Chondrocyte (in vitro differentiated cells): ENCODE measurements at regions not wholly inside any gene's neighbourhood (a gene's known extent, or its start where the extent isn't known, plus 50 kb on each side); places are given as distances from the start of the nearest gene placed in this dataset.
"Not testable (repeated sequence)": the region's sequence is repeated elsewhere in the genome, so short reads cannot be mapped to it uniquely, and the experiment has no call there.

ENCODE experiments used
- DNase-seq: peaks from one replicate; pipeline ENCODE4 v3.0.0; 2021; ENCODE audit warnings: mixed read lengths, low spot score
- H3K27ac Mint-ChIP-seq: one replicate; pipeline ENCODE4 v1.8.0; 2021; ENCODE audit warnings: mild to moderate bottlenecking, moderate library complexity, mixed read lengths; ENCODE audit not compliant: unreplicated experiment
- H3K27me3 Mint-ChIP-seq: 2 replicates; pipeline ENCODE4 v1.8.0; 2021; ENCODE audit warnings: low read depth, mixed read lengths
- H3K36me3 Mint-ChIP-seq: 2 replicates; pipeline ENCODE4 v1.8.0; 2021; ENCODE audit warnings: low read depth, mixed read lengths
- H3K4me1 Mint-ChIP-seq: 2 replicates; pipeline ENCODE4 v1.8.0; 2021; ENCODE audit warnings: low read depth, mild to moderate bottlenecking, mixed read lengths
- H3K4me3 Mint-ChIP-seq: one replicate; pipeline ENCODE4 v1.8.0; 2021; ENCODE audit warnings: mild to moderate bottlenecking, moderate library complexity, mixed read lengths; ENCODE audit not compliant: unreplicated experiment
- H3K9me3 Mint-ChIP-seq: 2 replicates; pipeline ENCODE4 v1.8.0; 2021; ENCODE audit warnings: low read depth, mixed read lengths
- TF ChIP-seq, protein P1 (sequence below): fragments of 200-600 bp; sonication (generic); IDR thresholded peaks from 2 replicates; pipeline ENCODE4 v1.5.0; 2021; ENCODE audit warnings: antibody characterized with exemption, mild to moderate bottlenecking, moderate library complexity

- no peaks in the 10 kb centered on the region for H3K4me1 Mint-ChIP-seq
- no peak overlapping the region for H3K27ac Mint-ChIP-seq
- no peaks in the 10 kb centered on the region for H3K27me3 Mint-ChIP-seq
- peaks cover 6% of the 10 kb centered on the region for H3K36me3 Mint-ChIP-seq
- TF ChIP-seq, protein P1, sequence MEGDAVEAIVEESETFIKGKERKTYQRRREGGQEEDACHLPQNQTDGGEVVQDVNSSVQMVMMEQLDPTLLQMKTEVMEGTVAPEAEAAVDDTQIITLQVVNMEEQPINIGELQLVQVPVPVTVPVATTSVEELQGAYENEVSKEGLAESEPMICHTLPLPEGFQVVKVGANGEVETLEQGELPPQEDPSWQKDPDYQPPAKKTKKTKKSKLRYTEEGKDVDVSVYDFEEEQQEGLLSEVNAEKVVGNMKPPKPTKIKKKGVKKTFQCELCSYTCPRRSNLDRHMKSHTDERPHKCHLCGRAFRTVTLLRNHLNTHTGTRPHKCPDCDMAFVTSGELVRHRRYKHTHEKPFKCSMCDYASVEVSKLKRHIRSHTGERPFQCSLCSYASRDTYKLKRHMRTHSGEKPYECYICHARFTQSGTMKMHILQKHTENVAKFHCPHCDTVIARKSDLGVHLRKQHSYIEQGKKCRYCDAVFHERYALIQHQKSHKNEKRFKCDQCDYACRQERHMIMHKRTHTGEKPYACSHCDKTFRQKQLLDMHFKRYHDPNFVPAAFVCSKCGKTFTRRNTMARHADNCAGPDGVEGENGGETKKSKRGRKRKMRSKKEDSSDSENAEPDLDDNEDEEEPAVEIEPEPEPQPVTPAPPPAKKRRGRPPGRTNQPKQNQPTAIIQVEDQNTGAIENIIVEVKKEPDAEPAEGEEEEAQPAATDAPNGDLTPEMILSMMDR, result no peak
- no peak for DNase-seq
- no peak overlapping the region for H3K4me3 Mint-ChIP-seq
- H3K9me3 Mint-ChIP-seq, result peaks cover 7% of the 10 kb centered on the region
These were observed 61.9 kb upstream of the ENPP6 start for GRCh38 chr4:184279496-184280061.

- H3K4me3 Mint-ChIP-seq, H3K9me3 Mint-ChIP-seq, DNase-seq, H3K27ac Mint-ChIP-seq, H3K36me3 Mint-ChIP-seq, H3K4me1 Mint-ChIP-seq, H3K27me3 Mint-ChIP-seq: not testable (repeated sequence)
These were observed 60.1 kb upstream of the ENPP6 start for GRCh38 chr4:184277769-184278168.

- not testable (repeated sequence) for H3K36me3 Mint-ChIP-seq, H3K27ac Mint-ChIP-seq, DNase-seq, H3K27me3 Mint-ChIP-seq, H3K9me3 Mint-ChIP-seq, H3K4me3 Mint-ChIP-seq, H3K4me1 Mint-ChIP-seq
These were observed 59.3 kb upstream of the ENPP6 start for GRCh38 chr4:184277010-184277409.

GRCh38 chr4:184276346-184276745, 58.7 kb upstream of the ENPP6 start:
- not testable (repeated sequence) for H3K9me3 Mint-ChIP-seq, H3K27ac Mint-ChIP-seq, H3K27me3 Mint-ChIP-seq, H3K36me3 Mint-ChIP-seq, H3K4me1 Mint-ChIP-seq, DNase-seq, H3K4me3 Mint-ChIP-seq

- peaks cover 6% of the 10 kb centered on the region for H3K36me3 Mint-ChIP-seq
- no peaks in the 10 kb centered on the region for H3K27me3 Mint-ChIP-seq
- no peak overlapping the region for H3K27ac Mint-ChIP-seq
- DNase-seq, result no peak
- H3K9me3 Mint-ChIP-seq, result peaks cover 7% of the 10 kb centered on the region
- no peaks in the 10 kb centered on the region for H3K4me1 Mint-ChIP-seq
- H3K4me3 Mint-ChIP-seq, result no peak overlapping the region
- TF ChIP-seq, protein P1, result no peak
These were observed 58.1 kb upstream of the ENPP6 start for GRCh38 chr4:184275766-184276165.

DNA sequence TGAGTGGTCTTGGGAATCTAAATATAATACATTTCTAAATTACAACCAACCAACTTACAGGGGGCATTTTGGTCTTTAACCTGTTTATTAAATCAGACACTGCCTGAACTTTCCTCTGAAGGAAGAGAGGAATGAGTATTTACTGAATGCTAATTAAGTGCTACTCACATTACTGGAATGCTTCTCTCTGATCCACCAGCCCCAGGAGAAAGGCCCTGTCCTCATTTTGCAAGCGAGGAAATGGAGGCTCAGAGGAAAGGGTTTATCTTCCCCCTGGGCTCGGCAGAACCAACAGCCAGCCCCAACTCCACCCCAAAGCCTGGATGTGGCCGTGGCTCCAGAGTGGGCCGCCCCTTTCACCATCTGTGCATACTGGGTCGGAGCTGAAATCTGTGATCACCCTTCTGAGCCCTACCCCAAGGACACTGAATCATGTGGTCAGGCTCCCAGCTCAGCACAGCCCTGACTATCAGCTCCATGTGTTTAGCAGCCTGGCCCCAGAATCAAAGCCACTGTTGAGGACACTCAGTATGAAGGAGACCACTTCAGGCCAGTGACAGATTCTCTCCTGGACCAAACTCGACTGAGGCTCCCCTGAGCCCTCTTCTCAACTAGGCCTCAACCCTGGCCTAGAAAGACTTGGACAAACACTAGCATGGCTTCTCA, 56.7 kb upstream of the ENPP6 start:
- TF ChIP-seq, protein P1, result no peak
- Mint-ChIP-seq H3K27me3 (no peaks in the 10 kb centered on the region), H3K36me3 (peaks cover 6% of the 10 kb centered on the region), H3K27ac (no peak overlapping the region), H3K4me3 (no peak overlapping the region), H3K9me3 (peaks cover 7% of the 10 kb centered on the region), H3K4me1 (no peaks in the 10 kb centered on the region)
- no peak for DNase-seq
